Endothelial cell (in vitro differentiated cells): ENCODE measurements at regions not wholly inside any gene's neighbourhood (a gene's known extent, or its start where the extent isn't known, plus 50 kb on each side); places are given as distances from the start of the nearest gene placed in this dataset.

Experiments
- DNase-seq: peaks from one replicate; pipeline ENCODE4 v3.0.0; 2021; ENCODE audit warnings: low spot score
- H3K27ac Mint-ChIP-seq: one replicate; pipeline ENCODE4 v1.8.0; 2021; ENCODE audit warnings: mixed read lengths, inconsistent platforms; ENCODE audit not compliant: unreplicated experiment
- H3K27me3 Mint-ChIP-seq: one replicate; pipeline ENCODE4 v1.8.0; 2021; ENCODE audit warnings: mild to moderate bottlenecking, moderate library complexity, mixed read lengths, inconsistent platforms; ENCODE audit not compliant: unreplicated experiment
- H3K36me3 Mint-ChIP-seq: one replicate; pipeline ENCODE4 v1.8.0; 2021; ENCODE audit warnings: mild to moderate bottlenecking, low read depth, mixed read lengths, inconsistent platforms; ENCODE audit not compliant: unreplicated experiment
- H3K4me1 Mint-ChIP-seq: one replicate; pipeline ENCODE4 v1.8.0; 2021; ENCODE audit warnings: mild to moderate bottlenecking, mixed read lengths, inconsistent platforms; ENCODE audit not compliant: unreplicated experiment
- H3K4me3 Mint-ChIP-seq: one replicate; pipeline ENCODE4 v1.8.0; 2021; ENCODE audit warnings: mild to moderate bottlenecking, mixed read lengths, inconsistent platforms; ENCODE audit not compliant: unreplicated experiment
- H3K9me3 Mint-ChIP-seq: one replicate; pipeline ENCODE4 v1.8.0; 2021; ENCODE audit warnings: mixed read lengths, inconsistent platforms; ENCODE audit not compliant: unreplicated experiment
- TF ChIP-seq, protein P1 (sequence below): fragments of 200-600 bp; sonication (generic); IDR thresholded peaks from one replicate; pipeline ENCODE4 v1.5.0; 2021; ENCODE audit warnings: antibody characterized with exemption; ENCODE audit not compliant: unreplicated experiment

DNA sequence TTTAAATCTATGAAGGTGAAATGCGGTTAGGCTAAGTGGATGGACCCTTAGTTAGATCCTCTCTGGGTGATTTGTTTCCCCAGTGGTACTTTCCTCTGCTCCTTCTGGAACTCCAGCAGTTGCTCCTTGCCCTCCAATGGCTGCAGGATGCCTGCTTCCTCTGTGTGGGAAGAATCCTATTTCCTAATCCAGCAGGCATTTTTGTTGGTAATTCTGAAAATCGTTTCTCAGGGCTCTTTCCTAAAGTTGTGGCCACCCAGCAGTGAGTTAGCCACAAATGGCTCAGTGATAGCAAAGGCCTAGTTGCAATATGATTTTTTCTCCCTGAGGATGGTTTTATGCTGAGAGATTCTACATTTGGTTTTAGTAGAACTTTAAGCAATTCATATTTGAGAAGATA, 332.3 kb upstream of the C2CD4B start:
- no peak overlapping the region for H3K27ac Mint-ChIP-seq
- H3K4me3 Mint-ChIP-seq: no peak overlapping the region
- TF ChIP-seq, protein P1, sequence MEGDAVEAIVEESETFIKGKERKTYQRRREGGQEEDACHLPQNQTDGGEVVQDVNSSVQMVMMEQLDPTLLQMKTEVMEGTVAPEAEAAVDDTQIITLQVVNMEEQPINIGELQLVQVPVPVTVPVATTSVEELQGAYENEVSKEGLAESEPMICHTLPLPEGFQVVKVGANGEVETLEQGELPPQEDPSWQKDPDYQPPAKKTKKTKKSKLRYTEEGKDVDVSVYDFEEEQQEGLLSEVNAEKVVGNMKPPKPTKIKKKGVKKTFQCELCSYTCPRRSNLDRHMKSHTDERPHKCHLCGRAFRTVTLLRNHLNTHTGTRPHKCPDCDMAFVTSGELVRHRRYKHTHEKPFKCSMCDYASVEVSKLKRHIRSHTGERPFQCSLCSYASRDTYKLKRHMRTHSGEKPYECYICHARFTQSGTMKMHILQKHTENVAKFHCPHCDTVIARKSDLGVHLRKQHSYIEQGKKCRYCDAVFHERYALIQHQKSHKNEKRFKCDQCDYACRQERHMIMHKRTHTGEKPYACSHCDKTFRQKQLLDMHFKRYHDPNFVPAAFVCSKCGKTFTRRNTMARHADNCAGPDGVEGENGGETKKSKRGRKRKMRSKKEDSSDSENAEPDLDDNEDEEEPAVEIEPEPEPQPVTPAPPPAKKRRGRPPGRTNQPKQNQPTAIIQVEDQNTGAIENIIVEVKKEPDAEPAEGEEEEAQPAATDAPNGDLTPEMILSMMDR: no peak
- DNase-seq: no peak
- H3K4me1 Mint-ChIP-seq: peaks cover 7% of the 10 kb centered on the region
- H3K36me3 Mint-ChIP-seq: no peaks in the 10 kb centered on the region
- H3K27me3 Mint-ChIP-seq: no peaks in the 10 kb centered on the region
- no peaks in the 10 kb centered on the region for H3K9me3 Mint-ChIP-seq

DNA sequence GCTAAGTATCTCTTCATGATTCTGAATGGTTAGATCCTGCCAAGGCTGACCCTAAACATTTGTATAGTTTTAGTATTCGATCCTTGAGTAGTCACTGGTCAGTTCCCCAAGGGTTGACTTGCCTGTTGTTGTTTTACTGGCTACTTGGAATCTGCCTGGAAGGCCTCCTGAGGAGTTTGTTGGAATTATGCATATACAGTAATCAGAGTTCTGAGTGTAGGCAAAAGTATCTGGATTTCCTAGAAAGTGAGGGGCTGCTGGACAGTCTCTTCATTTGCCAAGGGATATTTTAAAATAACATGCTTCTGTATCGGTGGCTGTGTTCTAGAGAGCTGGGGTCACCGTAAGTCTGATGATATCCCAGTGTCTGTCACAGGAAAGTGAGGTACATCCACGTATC, 333.2 kb upstream of the C2CD4B start:
- TF ChIP-seq, protein P1: no peak
- H3K4me1 Mint-ChIP-seq: peaks cover 1% of the 10 kb centered on the region
- H3K36me3 Mint-ChIP-seq: no peaks in the 10 kb centered on the region
- H3K4me3 Mint-ChIP-seq: no peak overlapping the region
- no peak overlapping the region for H3K27ac Mint-ChIP-seq
- no peaks in the 10 kb centered on the region for H3K9me3 Mint-ChIP-seq
- no peak for DNase-seq
- no peaks in the 10 kb centered on the region for H3K27me3 Mint-ChIP-seq

DNA sequence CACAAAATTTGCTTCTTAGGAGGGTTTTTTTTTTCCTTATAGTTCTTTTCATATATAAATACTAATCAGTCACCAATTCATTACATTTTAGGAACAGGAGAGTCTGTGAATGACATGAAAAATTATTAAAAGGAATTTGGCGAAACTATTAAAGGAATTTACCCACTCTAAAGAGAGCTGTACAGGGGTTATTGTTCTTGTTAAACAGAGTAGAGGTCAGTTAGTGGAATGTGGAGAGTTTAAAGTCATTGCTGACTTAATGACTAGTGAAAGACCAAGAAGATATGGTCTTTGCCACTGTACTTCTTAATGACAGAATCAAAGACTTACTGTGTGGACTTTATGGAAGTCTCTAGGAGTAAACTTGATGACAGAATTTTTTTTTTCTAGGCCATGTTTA, 333.6 kb upstream of the C2CD4B start:
- H3K4me1 Mint-ChIP-seq: peaks cover 6% of the 10 kb centered on the region
- no peak overlapping the region for H3K27ac Mint-ChIP-seq
- no peak overlapping the region for H3K4me3 Mint-ChIP-seq
- no peaks in the 10 kb centered on the region for H3K27me3 Mint-ChIP-seq
- DNase-seq: no peak
- H3K36me3 Mint-ChIP-seq: no peaks in the 10 kb centered on the region
- TF ChIP-seq, protein P1: no peak
- H3K9me3 Mint-ChIP-seq: no peaks in the 10 kb centered on the region

DNA sequence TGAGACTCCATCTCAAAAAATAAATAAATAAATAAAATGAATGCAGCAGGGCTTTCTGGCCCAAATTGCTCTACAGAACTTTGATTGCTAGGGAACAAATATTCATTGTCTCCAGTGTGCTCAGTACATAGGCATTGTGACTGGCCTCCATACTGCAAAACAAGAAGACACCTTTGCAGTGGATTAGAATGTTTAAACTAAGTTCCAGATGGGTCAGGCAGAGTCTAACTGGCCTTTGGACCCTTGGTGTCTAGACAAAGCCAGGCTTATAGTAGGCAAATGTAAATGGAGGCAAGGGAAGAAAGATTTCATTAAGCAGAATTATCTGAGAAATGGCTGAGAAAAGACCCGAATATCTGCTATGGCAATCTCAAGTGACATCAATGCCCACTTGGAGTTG, 335.2 kb upstream of the C2CD4B start:
- H3K4me1 Mint-ChIP-seq: peaks cover 17% of the 10 kb centered on the region
- no peak for DNase-seq
- no peaks in the 10 kb centered on the region for H3K27me3 Mint-ChIP-seq
- H3K27ac Mint-ChIP-seq: no peak overlapping the region
- H3K9me3 Mint-ChIP-seq: no peaks in the 10 kb centered on the region
- H3K4me3 Mint-ChIP-seq: no peak overlapping the region
- TF ChIP-seq, protein P1: no peak
- H3K36me3 Mint-ChIP-seq: no peaks in the 10 kb centered on the region

DNA sequence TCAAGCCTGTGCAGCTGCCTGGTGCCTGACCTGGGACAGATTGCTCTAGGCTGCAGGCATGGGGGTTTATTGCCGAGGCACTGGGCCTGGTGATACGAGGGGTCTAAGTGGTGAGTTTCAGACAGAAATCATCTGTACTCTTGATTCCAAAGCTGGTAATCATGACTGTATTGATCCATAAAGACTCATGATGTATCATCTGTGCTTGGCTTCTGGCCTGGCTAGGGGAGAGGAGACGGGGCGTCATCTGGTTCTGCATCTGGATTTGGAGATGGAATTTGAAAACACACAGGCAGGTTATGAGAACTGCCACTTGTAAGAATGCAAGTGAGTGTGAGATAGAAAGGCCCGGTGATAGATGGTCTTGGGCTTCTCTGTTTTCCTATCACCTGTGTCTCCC, 337.4 kb upstream of the C2CD4B start:
- Mint-ChIP-seq H3K27ac (no peak overlapping the region), H3K36me3 (no peaks in the 10 kb centered on the region), H3K9me3 (no peaks in the 10 kb centered on the region), H3K27me3 (no peaks in the 10 kb centered on the region), H3K4me3 (no peak overlapping the region), H3K4me1 (peaks cover 32% of the 10 kb centered on the region)
- DNase-seq: no peak
- TF ChIP-seq, protein P1: no peak
